ENCODE measurements at regions not wholly inside any gene's neighbourhood (a gene's known extent, or its start where the extent isn't known, plus 50 kb on each side); places are given as distances from the start of the nearest gene placed in this dataset.

DNA sequence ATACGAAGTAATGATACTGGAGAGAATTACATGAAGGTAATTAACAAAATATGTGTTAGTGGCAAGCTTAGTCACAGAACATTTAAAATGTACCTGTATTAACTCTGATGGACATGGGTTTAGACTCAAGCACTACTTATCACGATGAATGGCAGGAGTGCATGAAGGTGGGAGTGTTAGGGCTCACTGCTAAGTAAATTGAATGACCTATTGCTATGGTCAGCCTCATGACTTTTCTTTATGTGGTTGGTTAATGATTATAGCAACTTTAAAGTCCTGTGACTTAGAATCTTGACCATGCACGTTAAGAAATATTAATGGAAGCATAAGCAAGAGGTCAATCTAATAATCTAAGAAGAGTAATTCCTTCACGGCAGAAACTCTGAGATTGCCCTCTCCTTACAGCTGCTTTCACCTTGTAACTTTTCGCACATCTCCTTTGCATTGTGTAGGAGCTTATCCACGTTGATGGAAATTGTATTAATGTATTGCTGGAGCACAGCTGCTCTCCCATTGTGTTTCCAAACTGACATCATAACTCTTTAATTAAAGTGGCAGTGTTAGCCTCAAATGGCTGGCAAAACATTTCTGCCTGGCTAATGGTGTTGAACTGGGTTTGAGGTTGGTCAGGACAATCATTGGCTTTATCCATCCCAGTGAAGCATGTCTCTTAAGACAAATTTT lies 114.5 kb downstream of the RXFP2 start:
- Histone ChIP-seq H3K4me1 (ENCODE audit: insufficient read depth, low read length) (no peaks in the 10 kb centered on the region), H3K79me2 (ENCODE audit: insufficient read depth, low read length) (peaks cover 3% of the 10 kb centered on the region), H3K27ac (ENCODE audit: low read depth, low read length) (no peak overlapping the region), H2AFZ (ENCODE audit: low read length) (no peak overlapping the region), H3K4me2 (ENCODE audit: insufficient read depth, low read length) (no peak overlapping the region), H3K27me3 (ENCODE audit: insufficient read depth, low read length) (no peaks in the 10 kb centered on the region), H3K9me3 (ENCODE audit: low read depth, low read length) (no peaks in the 10 kb centered on the region), H3K4me3 (ENCODE audit: insufficient read depth, low read length) (no peak overlapping the region), H4K20me1 (ENCODE audit: insufficient read depth, low read length) (no peaks in the 10 kb centered on the region), H3K36me3 (ENCODE audit: insufficient read depth, low read length) (no peaks in the 10 kb centered on the region)
- no peak for DNase-seq (ENCODE audit: insufficient read length, low spot score, missing footprints)
- no peak for TF ChIP-seq CTCF (IDR thresholded peaks at IDR 0.05; ENCODE audit: extremely low read depth, low read depth, low read length)

DNA sequence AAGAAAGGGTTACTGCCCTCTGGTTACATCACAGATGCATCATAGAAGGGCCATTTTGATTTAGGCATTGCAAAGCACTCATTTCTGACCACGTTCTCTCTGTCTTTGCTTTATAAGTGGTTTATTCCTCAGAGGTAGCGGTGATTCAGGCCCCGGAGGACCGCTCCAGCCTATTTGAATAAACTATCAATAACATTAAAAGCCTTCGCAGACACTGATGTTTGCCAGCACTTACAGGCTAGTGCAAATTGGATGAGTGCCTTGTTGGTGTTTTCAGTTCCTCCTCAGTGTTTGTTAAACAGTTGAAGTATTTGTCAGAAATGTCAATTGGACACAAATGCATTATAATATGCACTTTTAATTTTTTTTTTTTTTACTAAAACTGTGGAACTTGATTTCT lies 120.2 kb downstream of the RXFP2 start:
- Histone ChIP-seq H3K79me2 (ENCODE audit: insufficient read depth, low read length) (no peaks in the 10 kb centered on the region), H3K4me2 (ENCODE audit: insufficient read depth, low read length) (peak overlapping the region; percentile 39), H3K4me1 (ENCODE audit: insufficient read depth, low read length) (peaks cover 15% of the 10 kb centered on the region), H3K4me3 (ENCODE audit: insufficient read depth, low read length) (no peak overlapping the region), H4K20me1 (ENCODE audit: insufficient read depth, low read length) (no peaks in the 10 kb centered on the region), H3K27me3 (ENCODE audit: insufficient read depth, low read length) (no peaks in the 10 kb centered on the region), H2AFZ (ENCODE audit: low read length) (peak overlapping the region; percentile 65), H3K9me3 (ENCODE audit: low read depth, low read length) (no peaks in the 10 kb centered on the region), H3K36me3 (ENCODE audit: insufficient read depth, low read length) (no peaks in the 10 kb centered on the region), H3K27ac (ENCODE audit: low read depth, low read length) (peak overlapping the region; percentile 51)
- DNase-seq (ENCODE audit: insufficient read length, low spot score, missing footprints) = peak; percentile 61
- TF ChIP-seq CTCF (IDR thresholded peaks at IDR 0.05; ENCODE audit: extremely low read depth, low read depth, low read length) = no peak

DNA sequence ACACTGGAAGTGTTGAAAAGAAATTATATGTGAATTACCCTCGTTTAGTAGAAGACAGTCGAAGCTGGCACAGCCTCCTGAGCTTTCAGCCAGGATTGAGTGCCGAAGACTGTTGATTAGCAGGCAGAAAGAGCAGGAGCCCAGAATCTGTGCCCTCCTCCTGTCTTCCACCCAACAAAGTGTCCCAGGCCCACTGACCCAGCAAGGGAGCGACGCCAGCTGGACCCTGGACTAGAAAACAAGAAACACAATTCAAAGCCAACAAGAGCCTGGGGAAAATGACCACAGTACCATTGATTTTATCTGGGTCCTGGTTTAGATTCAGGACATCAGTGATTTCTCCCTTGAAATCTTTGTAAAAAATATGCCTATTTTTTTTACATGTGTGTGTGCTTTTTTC lies 120.7 kb downstream of the RXFP2 start:
- no peaks in the 10 kb centered on the region for H3K9me3 ChIP-seq (ENCODE audit: low read depth, low read length)
- DNase-seq (ENCODE audit: insufficient read length, low spot score, missing footprints) = no peak
- no peaks in the 10 kb centered on the region for H3K27me3 ChIP-seq (ENCODE audit: insufficient read depth, low read length)
- no peaks in the 10 kb centered on the region for H3K79me2 ChIP-seq (ENCODE audit: insufficient read depth, low read length)
- peak overlapping the region; percentile 51 for H3K27ac ChIP-seq (ENCODE audit: low read depth, low read length)
- H3K36me3 ChIP-seq (ENCODE audit: insufficient read depth, low read length) = no peaks in the 10 kb centered on the region
- no peak overlapping the region for H3K4me3 ChIP-seq (ENCODE audit: insufficient read depth, low read length)
- peaks cover 15% of the 10 kb centered on the region for H3K4me1 ChIP-seq (ENCODE audit: insufficient read depth, low read length)
- no peaks in the 10 kb centered on the region for H4K20me1 ChIP-seq (ENCODE audit: insufficient read depth, low read length)
- TF ChIP-seq CTCF (IDR thresholded peaks at IDR 0.05; ENCODE audit: extremely low read depth, low read depth, low read length) = no peak
- peak overlapping the region; percentile 65 for H2AFZ ChIP-seq (ENCODE audit: low read length)
- H3K4me2 ChIP-seq (ENCODE audit: insufficient read depth, low read length) = peak overlapping the region; percentile 39

DNA sequence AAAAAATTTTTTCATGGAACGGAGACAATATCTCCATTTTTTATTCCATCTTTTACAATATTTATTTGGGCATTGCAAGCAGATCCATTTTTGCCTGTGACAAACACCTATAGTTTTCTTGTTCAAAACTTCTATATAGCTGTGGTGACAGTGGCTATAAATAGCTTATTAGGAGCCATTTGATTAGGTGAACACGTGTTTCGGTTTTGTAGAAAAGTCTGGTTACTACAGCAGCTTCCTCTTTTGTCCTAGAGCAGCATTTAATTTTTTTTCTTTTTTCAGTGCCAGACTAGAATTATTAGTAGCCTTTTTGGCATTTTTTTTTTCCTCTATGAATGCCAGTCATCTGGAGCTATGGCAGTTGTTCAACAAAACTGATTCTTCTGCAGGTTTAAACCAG lies 123.5 kb downstream of the RXFP2 start:
- Histone ChIP-seq H3K27ac (ENCODE audit: low read depth, low read length) (no peak overlapping the region), H3K27me3 (ENCODE audit: insufficient read depth, low read length) (no peaks in the 10 kb centered on the region), H3K4me3 (ENCODE audit: insufficient read depth, low read length) (no peak overlapping the region), H3K36me3 (ENCODE audit: insufficient read depth, low read length) (no peaks in the 10 kb centered on the region), H3K4me2 (ENCODE audit: insufficient read depth, low read length) (no peak overlapping the region), H2AFZ (ENCODE audit: low read length) (no peak overlapping the region), H3K9me3 (ENCODE audit: low read depth, low read length) (no peaks in the 10 kb centered on the region), H4K20me1 (ENCODE audit: insufficient read depth, low read length) (no peaks in the 10 kb centered on the region), H3K4me1 (ENCODE audit: insufficient read depth, low read length) (peaks cover 15% of the 10 kb centered on the region), H3K79me2 (ENCODE audit: insufficient read depth, low read length) (no peaks in the 10 kb centered on the region)
- TF ChIP-seq CTCF (IDR thresholded peaks at IDR 0.05; ENCODE audit: extremely low read depth, low read depth, low read length) = no peak
- DNase-seq (ENCODE audit: insufficient read length, low spot score, missing footprints) = no peak

All from osteoblast (primary cell).